ENCODE measurements at regions not wholly inside any gene's neighbourhood (a gene's known extent, or its start where the extent isn't known, plus 50 kb on each side); places are given as distances from the start of the nearest gene placed in this dataset.

DNA sequence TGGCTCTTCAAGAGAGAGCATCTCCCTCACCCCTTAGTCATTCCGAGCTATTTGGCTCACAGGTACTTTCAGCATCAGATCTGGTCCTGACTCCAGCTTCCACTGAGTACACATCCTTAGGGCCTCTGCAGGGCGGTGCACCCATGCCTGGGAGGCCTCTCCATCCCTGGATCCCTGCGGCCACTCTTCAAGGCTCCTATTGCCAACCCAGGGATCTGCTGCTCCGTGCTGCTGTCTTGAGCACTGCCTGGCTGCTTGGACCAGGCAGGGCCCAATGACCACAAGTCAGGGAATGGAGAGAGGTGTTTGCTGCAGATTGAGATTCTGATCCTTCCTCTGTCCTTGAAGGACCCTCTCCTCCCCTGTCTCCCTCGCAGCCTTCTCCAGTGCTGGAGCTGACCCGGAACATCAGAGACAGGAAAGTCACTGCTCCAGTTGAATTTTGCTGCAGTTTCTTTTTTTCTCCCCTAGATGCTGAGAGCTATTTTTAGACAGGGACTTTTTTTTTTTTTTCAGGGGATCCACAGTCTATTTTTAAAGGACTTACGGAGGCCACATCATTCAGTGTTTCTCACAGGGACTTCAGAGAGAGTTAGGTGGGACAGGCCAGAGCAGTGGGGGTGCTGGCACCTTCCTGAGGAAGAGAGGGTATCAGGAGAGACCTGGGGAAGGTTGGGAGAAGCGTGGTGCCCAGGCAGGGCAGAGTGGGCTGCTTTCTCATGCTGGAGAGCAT, 50.1 kb upstream of the KCNA1 start:
- no peak for DNase-seq

Data from cerebellar nuclear complex (tissue), 1 donor.